GM12892 (cell line): ENCODE measurements at regions not wholly inside any gene's neighbourhood (a gene's known extent, or its start where the extent isn't known, plus 50 kb on each side); places are given as distances from the start of the nearest gene placed in this dataset.

ENCODE experiments used
- DNase-seq: peaks from one replicate; pipeline ENCODE4 v3.0.0; 2011; ENCODE audit not compliant: insufficient read length
- FAIRE-seq: peaks from 2 replicates; lab custom pipeline; 2011; peaks lifted over from hg19 to GRCh38; lab: Jason Lieb, UNC
- POLR2A ChIP-seq: IDR thresholded peaks from 2 replicates; pipeline ENCODE4 v1.6.1; 2011; ENCODE audit warnings: low read depth, low read length, control low read depth
- POLR2AphosphoS5 ChIP-seq: IDR thresholded peaks from 2 replicates; pipeline ENCODE4 v1.6.1; 2011; ENCODE audit warnings: low read depth, low read length, control low read depth
- TAF1 ChIP-seq: IDR thresholded peaks from 2 replicates; pipeline ENCODE4 v1.6.1; 2011; ENCODE audit warnings: low read depth, mild to moderate bottlenecking, control low read depth, low read length, borderline replicate concordance

GRCh38 chr3:104961851-104962250, 404.9 kb upstream of the ALCAM start:
- DNase-seq (no peak), FAIRE-seq (no peak)
- no peak for TF ChIP-seq TAF1
- TF ChIP-seq POLR2A = no peak
- no peak for TF ChIP-seq POLR2AphosphoS5

GRCh38 chr3:104974316-104974715, 392.4 kb upstream of the ALCAM start:
- DNase-seq (no peak), FAIRE-seq (no peak)
- no peak for TF ChIP-seq POLR2AphosphoS5
- no peak for TF ChIP-seq TAF1

- no peak for DNase-seq
- TF ChIP-seq POLR2AphosphoS5 (no peak), TAF1 (no peak), POLR2A (no peak)
- no peak for FAIRE-seq
These were observed 389.0 kb upstream of the ALCAM start for GRCh38 chr3:104977719-104978118.

GRCh38 chr3:104982130-104982529, 384.6 kb upstream of the ALCAM start:
- DNase-seq = no peak
- FAIRE-seq = no peak
- TF ChIP-seq POLR2A (no peak), POLR2AphosphoS5 (no peak), TAF1 (no peak)

- no peak for FAIRE-seq
These were observed 378.9 kb upstream of the ALCAM start for GRCh38 chr3:104987859-104988258.

GRCh38 chr3:104988496-104988895, 378.2 kb upstream of the ALCAM start:
- TF ChIP-seq POLR2AphosphoS5 = no peak
- TF ChIP-seq TAF1 = no peak
- DNase-seq (no peak), FAIRE-seq (no peak)

More at GRCh38 chr3:104987859-104988258, 378.9 kb upstream of the ALCAM start:
- TF ChIP-seq POLR2A = no peak
- no peak for DNase-seq

- TF ChIP-seq TAF1 = no peak
- no peak for TF ChIP-seq POLR2A
- no peak for TF ChIP-seq POLR2AphosphoS5
- DNase-seq (no peak), FAIRE-seq (no peak)
These were observed 376.8 kb upstream of the ALCAM start for GRCh38 chr3:104989878-104990277.

GRCh38 chr3:104990758-104991157, 376.0 kb upstream of the ALCAM start:
- FAIRE-seq (no peak), DNase-seq (no peak)
- no peak for TF ChIP-seq TAF1
- TF ChIP-seq POLR2AphosphoS5 = no peak
- TF ChIP-seq POLR2A = no peak

- TF ChIP-seq POLR2AphosphoS5 (no peak), TAF1 (no peak), POLR2A (no peak)
- DNase-seq (no peak), FAIRE-seq (no peak)
These were observed 374.0 kb upstream of the ALCAM start for GRCh38 chr3:104992676-104993075.

- DNase-seq (no peak), FAIRE-seq (no peak)
- TF ChIP-seq POLR2A = no peak
These were observed 360.5 kb upstream of the ALCAM start for GRCh38 chr3:105006164-105006563.

- FAIRE-seq (no peak), DNase-seq (no peak)
- TF ChIP-seq TAF1 (no peak), POLR2A (no peak), POLR2AphosphoS5 (no peak)
These were observed 353.1 kb upstream of the ALCAM start for GRCh38 chr3:105013657-105014056.

GRCh38 chr3:105014631-105015030, 352.1 kb upstream of the ALCAM start:
- DNase-seq (no peak), FAIRE-seq (no peak)
- TF ChIP-seq POLR2A (no peak), TAF1 (no peak), POLR2AphosphoS5 (no peak)

- FAIRE-seq (no peak), DNase-seq (no peak)
- TF ChIP-seq TAF1 = no peak
- no peak for TF ChIP-seq POLR2A
- no peak for TF ChIP-seq POLR2AphosphoS5
These were observed 343.9 kb upstream of the ALCAM start for GRCh38 chr3:105022813-105023212.
